Adrenal gland (tissue), 5 donors: ENCODE measurements at regions not wholly inside any gene's neighbourhood (a gene's known extent, or its start where the extent isn't known, plus 50 kb on each side); places are given as distances from the start of the nearest gene placed in this dataset.

Experiments
- POLR2A ChIP-seq, 2 donors: fragments of 450-650 bp; IDR thresholded peaks; one replicate each; pipeline ENCODE4 v1.6.1; 2017; ENCODE audit warnings: antibody characterized with exemption in 2 of 2, mild to moderate bottlenecking in 2 of 2, moderate library complexity in 1 of 2
- TF ChIP-seq, protein P1 (sequence below), 6 experiments: fragments of 450-650 bp in 4 of 6; fragments of 200-600 bp in 2 of 6; sonication (generic) in 1 of 6; IDR thresholded peaks; 1 replicate in 5 of 6; 2 replicates in 1 of 6; pipeline versions ENCODE4 v1.5.1 to v1.8.0; 2016 to 2021; ENCODE audit warnings: antibody characterized with exemption in 6 of 6, mild to moderate bottlenecking in 2 of 6, moderate library complexity in 1 of 6
- donor health status: DM: no; HTN: no; CAD: no.

DNA sequence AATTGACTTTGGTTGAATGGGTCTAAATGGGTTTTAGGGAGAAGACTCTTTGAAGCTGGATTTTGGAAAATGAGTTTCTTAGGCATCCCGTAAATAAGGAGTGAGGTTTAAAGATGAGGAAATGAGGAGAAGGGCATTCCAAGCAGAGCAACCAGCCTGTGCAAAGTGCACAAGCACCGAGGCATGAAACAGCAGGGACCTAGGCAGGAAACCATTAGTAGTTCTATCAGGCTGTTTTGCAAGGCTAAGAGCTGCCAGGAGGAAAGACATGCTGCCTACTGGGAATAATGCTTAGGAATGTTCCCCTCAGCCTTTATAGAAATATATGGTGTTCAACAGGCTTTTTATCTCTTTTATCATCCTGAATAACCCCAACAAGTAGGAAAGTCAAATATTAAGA lies 153.1 kb upstream of the FGGY start:
- TF ChIP-seq, protein P1, sequence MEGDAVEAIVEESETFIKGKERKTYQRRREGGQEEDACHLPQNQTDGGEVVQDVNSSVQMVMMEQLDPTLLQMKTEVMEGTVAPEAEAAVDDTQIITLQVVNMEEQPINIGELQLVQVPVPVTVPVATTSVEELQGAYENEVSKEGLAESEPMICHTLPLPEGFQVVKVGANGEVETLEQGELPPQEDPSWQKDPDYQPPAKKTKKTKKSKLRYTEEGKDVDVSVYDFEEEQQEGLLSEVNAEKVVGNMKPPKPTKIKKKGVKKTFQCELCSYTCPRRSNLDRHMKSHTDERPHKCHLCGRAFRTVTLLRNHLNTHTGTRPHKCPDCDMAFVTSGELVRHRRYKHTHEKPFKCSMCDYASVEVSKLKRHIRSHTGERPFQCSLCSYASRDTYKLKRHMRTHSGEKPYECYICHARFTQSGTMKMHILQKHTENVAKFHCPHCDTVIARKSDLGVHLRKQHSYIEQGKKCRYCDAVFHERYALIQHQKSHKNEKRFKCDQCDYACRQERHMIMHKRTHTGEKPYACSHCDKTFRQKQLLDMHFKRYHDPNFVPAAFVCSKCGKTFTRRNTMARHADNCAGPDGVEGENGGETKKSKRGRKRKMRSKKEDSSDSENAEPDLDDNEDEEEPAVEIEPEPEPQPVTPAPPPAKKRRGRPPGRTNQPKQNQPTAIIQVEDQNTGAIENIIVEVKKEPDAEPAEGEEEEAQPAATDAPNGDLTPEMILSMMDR (IDR thresholded peaks at IDR 0.05), result no peak
- no peak for TF ChIP-seq POLR2A (IDR thresholded peaks at IDR 0.05)
